AG08396 (cell line): ENCODE measurements at regions not wholly inside any gene's neighbourhood (a gene's known extent, or its start where the extent isn't known, plus 50 kb on each side); places are given as distances from the start of the nearest gene placed in this dataset.

Experiments
- DNase-seq: peaks from one replicate; pipeline ENCODE4 v3.0.0; 2012; ENCODE audit warnings: low spot score, mixed read lengths

GRCh38 chr12:93015871-93016751, 87.0 kb upstream of the EEA1 start:
- DNase-seq: no peak

- no peak for DNase-seq
Measured at GRCh38 chr12:93016752-93017350, 87.8 kb upstream of the EEA1 start.

- no peak for DNase-seq
Measured at GRCh38 chr12:93018610-93019009, 89.5 kb upstream of the EEA1 start.

- no peak for DNase-seq
Measured at GRCh38 chr12:93019212-93019927, 90.3 kb upstream of the EEA1 start.

- no peak for DNase-seq
Measured at GRCh38 chr12:93019975-93020630, 91.0 kb upstream of the EEA1 start.

GRCh38 chr12:93020631-93021597, 91.8 kb upstream of the EEA1 start:
- no peak for DNase-seq

GRCh38 chr12:93022603-93023340, 93.7 kb upstream of the EEA1 start:
- no peak for DNase-seq

GRCh38 chr12:93025145-93026103, 96.3 kb upstream of the EEA1 start:
- peak; percentile 46 for DNase-seq

- no peak for DNase-seq
Measured at GRCh38 chr12:93027041-93027440, 97.9 kb upstream of the EEA1 start.

GRCh38 chr12:93029091-93029490, 100.0 kb upstream of the EEA1 start:
- DNase-seq: no peak

- no peak for DNase-seq
Measured at GRCh38 chr12:93031028-93031427, 101.9 kb upstream of the EEA1 start.

GRCh38 chr12:93032758-93033157, 103.7 kb upstream of the EEA1 start:
- DNase-seq: no peak

GRCh38 chr12:93033948-93034347, 104.9 kb upstream of the EEA1 start:
- DNase-seq: no peak

GRCh38 chr12:93039062-93039461, 110.0 kb upstream of the EEA1 start:
- DNase-seq: no peak

- no peak for DNase-seq
Measured at GRCh38 chr12:93039930-93040329, 110.8 kb upstream of the EEA1 start.

GRCh38 chr12:93040367-93040766, 111.3 kb upstream of the EEA1 start:
- DNase-seq: no peak

- DNase-seq: no peak
Measured at GRCh38 chr12:93041416-93041815, 112.3 kb upstream of the EEA1 start.

GRCh38 chr12:93042283-93042682, 113.2 kb upstream of the EEA1 start:
- no peak for DNase-seq

GRCh38 chr12:93042684-93043083, 113.6 kb upstream of the EEA1 start:
- DNase-seq: no peak
